Osteoblast (primary cell): ENCODE measurements at regions not wholly inside any gene's neighbourhood (a gene's known extent, or its start where the extent isn't known, plus 50 kb on each side); places are given as distances from the start of the nearest gene placed in this dataset.

Experiments
- DNase-seq: peaks from one replicate; pipeline ENCODE4 v3.0.0; 2011; ENCODE audit warnings: low spot score, mixed read lengths; ENCODE audit not compliant: insufficient read length; ENCODE audit errors: missing footprints
- H2AFZ ChIP-seq: 2 replicates; pipeline ENCODE4 v1.6.0; 2011; ENCODE audit warnings: mild to moderate bottlenecking, low read length
- H3K27ac ChIP-seq: 2 replicates; pipeline ENCODE4 v1.5.1; 2011; ENCODE audit warnings: mild to moderate bottlenecking, low read depth, low read length, moderate library complexity
- H3K27me3 ChIP-seq: 2 replicates; pipeline ENCODE4 v1.6.0; 2012; ENCODE audit warnings: mild to moderate bottlenecking, control low read depth, inconsistent platforms, low read length, moderate library complexity; ENCODE audit not compliant: insufficient read depth
- H3K36me3 ChIP-seq: 2 replicates; pipeline ENCODE4 v1.5.1; 2011; ENCODE audit warnings: mild to moderate bottlenecking, low read length, control low read depth, moderate library complexity; ENCODE audit not compliant: insufficient read depth
- H3K4me1 ChIP-seq: 2 replicates; pipeline ENCODE4 v1.5.1; 2011; ENCODE audit warnings: mild to moderate bottlenecking, low read length, control low read depth, moderate library complexity; ENCODE audit not compliant: insufficient read depth
- H3K4me2 ChIP-seq: 2 replicates; pipeline ENCODE4 v1.6.0; 2011; ENCODE audit warnings: mild to moderate bottlenecking, low read length; ENCODE audit not compliant: insufficient read depth
- H3K4me3 ChIP-seq: fragments of 200-600 bp; sonication (generic); 3 replicates; pipeline ENCODE4 v1.5.1; 2012; ENCODE audit warnings: mild to moderate bottlenecking, low read length, inconsistent platforms; ENCODE audit not compliant: insufficient read depth
- H3K79me2 ChIP-seq: 2 replicates; pipeline ENCODE4 v1.6.0; 2012; ENCODE audit warnings: mild to moderate bottlenecking, low read length, control low read depth, inconsistent platforms; ENCODE audit not compliant: insufficient read depth
- H3K9me3 ChIP-seq: 2 replicates; pipeline ENCODE4 v1.5.1; 2011; ENCODE audit warnings: low read depth, low read length, control low read depth
- H4K20me1 ChIP-seq: 2 replicates; pipeline ENCODE4 v1.6.0; 2012; ENCODE audit warnings: mild to moderate bottlenecking, low read length, control low read depth; ENCODE audit not compliant: insufficient read depth
- CTCF ChIP-seq: IDR thresholded peaks from 2 replicates; pipeline ENCODE4 v1.5.1; 2011; ENCODE audit warnings: mild to moderate bottlenecking, low read depth, low read length, moderate library complexity; ENCODE audit errors: extremely low read depth

- Histone ChIP-seq H3K4me3 (no peak overlapping the region), H3K36me3 (no peaks in the 10 kb centered on the region), H3K79me2 (no peaks in the 10 kb centered on the region), H3K4me1 (no peaks in the 10 kb centered on the region), H4K20me1 (no peaks in the 10 kb centered on the region), H3K27ac (no peak overlapping the region), H3K4me2 (no peak overlapping the region), H3K9me3 (no peaks in the 10 kb centered on the region), H2AFZ (no peak overlapping the region), H3K27me3 (no peaks in the 10 kb centered on the region)
- TF ChIP-seq CTCF: no peak
- no peak for DNase-seq
Observed at GRCh38 chr22:49538006-49538405, 289.7 kb downstream of the BRD1 start.

GRCh38 chr22:49536571-49537131 is 291.0 kb downstream of the BRD1 start:
- no peaks in the 10 kb centered on the region for H3K9me3 ChIP-seq
- no peak overlapping the region for H3K27ac ChIP-seq
- H3K79me2 ChIP-seq: no peaks in the 10 kb centered on the region
- no peaks in the 10 kb centered on the region for H3K36me3 ChIP-seq
- no peaks in the 10 kb centered on the region for H3K4me1 ChIP-seq
- no peak overlapping the region for H3K4me3 ChIP-seq
- H2AFZ ChIP-seq: no peak overlapping the region
- no peaks in the 10 kb centered on the region for H4K20me1 ChIP-seq
- TF ChIP-seq CTCF: no peak
- H3K4me2 ChIP-seq: no peak overlapping the region
- H3K27me3 ChIP-seq: no peaks in the 10 kb centered on the region
- peak; percentile 78 for DNase-seq

- H3K4me1 ChIP-seq: no peaks in the 10 kb centered on the region
- no peaks in the 10 kb centered on the region for H3K36me3 ChIP-seq
- peak; percentile 48 for DNase-seq
- H3K4me3 ChIP-seq: no peak overlapping the region
- TF ChIP-seq CTCF: no peak
- H3K4me2 ChIP-seq: no peak overlapping the region
- no peaks in the 10 kb centered on the region for H3K79me2 ChIP-seq
- no peaks in the 10 kb centered on the region for H3K27me3 ChIP-seq
- no peaks in the 10 kb centered on the region for H3K9me3 ChIP-seq
- H3K27ac ChIP-seq: no peak overlapping the region
- H2AFZ ChIP-seq: no peak overlapping the region
- H4K20me1 ChIP-seq: no peaks in the 10 kb centered on the region
Observed at GRCh38 chr22:49535527-49536125, 292.0 kb downstream of the BRD1 start.

GRCh38 chr22:49535126-49535525 is 292.5 kb downstream of the BRD1 start:
- Histone ChIP-seq H2AFZ (no peak overlapping the region), H3K27ac (no peak overlapping the region), H4K20me1 (no peaks in the 10 kb centered on the region), H3K4me2 (no peak overlapping the region), H3K4me1 (no peaks in the 10 kb centered on the region), H3K4me3 (no peak overlapping the region), H3K27me3 (no peaks in the 10 kb centered on the region), H3K36me3 (no peaks in the 10 kb centered on the region), H3K79me2 (no peaks in the 10 kb centered on the region), H3K9me3 (no peaks in the 10 kb centered on the region)
- DNase-seq: peak; percentile 26
- no peak for TF ChIP-seq CTCF
